NCI-H446 (cell line): ENCODE measurements at regions not wholly inside any gene's neighbourhood (a gene's known extent, or its start where the extent isn't known, plus 50 kb on each side); places are given as distances from the start of the nearest gene placed in this dataset.
A peak's percentile ranks its signal among the peaks of the same experiment; 100 is the strongest.

Experiments used
- DNase-seq, 2 experiments: peaks; one replicate each; lab custom pipeline; 2025; lab: John Stamatoyannopoulos, UW

DNA sequence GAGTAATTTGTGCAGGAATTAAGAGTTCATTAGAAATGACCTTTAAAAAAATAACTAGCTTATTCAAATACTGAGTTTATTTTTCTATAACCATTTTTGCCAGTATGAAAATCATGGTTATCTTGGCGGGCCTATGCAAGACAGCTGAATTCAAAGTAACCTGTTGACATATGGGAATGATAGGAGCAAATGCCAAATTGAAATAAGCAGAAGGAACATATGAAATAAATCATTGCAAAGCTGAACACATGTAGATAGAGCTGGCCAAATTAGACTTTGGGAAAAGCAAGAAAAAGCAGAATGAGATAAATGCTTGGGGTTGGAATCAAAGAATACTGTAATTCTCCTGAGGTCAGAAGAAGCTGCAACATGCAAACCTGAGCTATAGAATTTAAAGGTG is 372.5 kb downstream of the ADAMTS20 start:
- peak in 1 of 2 experiments; percentile 15 for DNase-seq

DNA sequence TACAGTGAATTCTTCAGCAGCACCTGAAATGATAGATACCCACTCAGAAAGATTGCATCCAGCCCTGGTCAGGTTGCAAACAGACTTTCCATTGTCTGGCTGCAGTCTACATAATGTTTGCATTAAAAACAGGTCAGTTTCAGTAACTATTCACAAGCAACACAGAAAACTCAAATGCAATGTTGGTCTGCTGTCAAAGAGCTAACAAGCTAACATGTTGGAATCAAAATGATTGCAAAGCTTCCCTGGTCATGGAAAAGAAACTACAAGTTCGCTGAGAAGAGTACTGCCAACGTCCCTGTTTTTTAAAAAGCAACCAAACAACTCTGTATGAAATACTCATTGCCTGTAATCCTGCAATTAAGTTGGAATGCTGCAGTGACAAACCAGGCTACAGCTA is 374.7 kb downstream of the ADAMTS20 start:
- DNase-seq: no peak

DNA sequence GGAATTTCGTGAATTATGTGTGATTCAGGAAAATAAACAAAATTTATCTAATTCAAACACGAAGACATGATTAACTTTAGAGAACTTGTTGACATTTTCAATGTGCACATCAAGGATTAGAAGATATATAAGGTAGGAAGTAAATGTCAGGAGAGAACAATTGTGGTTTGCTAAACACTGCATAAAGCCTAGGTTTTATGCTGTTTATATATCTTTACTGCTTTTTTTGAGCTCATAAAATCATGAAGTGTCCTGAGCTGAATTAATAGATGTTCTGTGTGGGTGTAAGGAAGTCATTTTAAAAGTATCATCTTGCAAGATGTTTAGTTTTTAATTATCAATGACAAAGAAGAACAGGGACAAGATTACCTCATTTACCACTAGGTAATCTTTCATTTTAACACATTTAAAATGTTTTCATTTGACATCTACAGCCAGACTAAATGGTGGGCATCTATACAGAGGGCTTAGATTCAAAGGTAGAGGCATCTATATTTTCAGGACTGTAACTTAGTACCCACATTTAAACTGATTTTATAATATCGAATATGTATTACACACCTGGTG is 382.8 kb downstream of the ADAMTS20 start:
- no peak for DNase-seq

DNA sequence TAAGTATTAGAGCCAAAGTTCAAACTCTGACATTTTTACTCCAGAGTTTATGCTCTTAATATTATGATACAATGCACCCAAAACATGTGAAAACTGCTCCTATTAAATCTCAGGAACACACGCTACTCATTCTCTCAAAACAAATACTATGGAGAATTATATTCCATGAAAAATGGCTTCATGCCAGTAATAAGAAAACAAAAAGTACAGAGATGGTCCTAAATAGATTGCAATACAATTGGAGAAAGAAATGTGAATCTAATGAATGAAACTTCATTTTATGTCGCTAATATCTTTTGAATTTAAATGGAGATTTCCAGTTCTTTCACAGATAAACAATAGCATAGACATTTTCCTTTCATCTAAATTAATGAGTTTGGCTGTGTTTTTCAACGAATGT is 384.3 kb downstream of the ADAMTS20 start:
- DNase-seq: no peak

DNA sequence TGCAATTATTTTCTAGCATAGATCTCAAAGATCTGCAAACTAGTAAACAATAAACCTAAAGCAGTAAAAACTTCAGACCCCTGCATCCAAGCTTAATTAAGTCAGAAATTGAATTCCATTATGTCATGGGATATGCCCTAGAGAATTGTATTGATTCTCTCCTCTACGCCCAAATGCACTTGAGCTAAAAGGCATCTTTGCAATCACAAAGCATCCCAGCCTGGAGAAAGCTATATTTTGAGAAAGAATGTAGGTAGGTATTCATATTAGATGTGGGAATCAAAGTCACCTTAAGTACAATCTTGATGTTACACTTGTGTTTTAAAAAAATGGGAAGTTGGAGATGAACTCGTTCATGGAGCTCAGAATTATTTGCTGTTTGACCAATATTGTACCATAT is 386.7 kb downstream of the ADAMTS20 start:
- DNase-seq: no peak

DNA sequence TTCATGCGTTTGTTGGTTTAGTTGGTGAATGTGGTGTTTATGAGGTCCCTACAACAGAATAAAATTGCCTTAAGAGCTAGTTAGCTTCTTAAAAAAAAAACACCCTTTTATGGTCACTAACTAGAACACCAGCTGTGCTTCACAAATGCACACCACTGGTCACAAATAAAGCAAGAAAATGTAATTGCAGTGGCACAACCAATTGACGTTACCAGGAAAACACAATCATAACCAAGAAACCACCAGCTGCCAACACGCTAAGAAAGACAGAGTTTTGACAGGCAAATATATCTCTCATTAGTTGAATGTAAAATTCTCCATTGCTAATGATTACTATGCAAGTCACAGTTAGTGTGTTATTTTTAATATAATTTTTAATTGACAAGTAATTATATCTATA is 389.9 kb downstream of the ADAMTS20 start:
- no peak for DNase-seq

DNA sequence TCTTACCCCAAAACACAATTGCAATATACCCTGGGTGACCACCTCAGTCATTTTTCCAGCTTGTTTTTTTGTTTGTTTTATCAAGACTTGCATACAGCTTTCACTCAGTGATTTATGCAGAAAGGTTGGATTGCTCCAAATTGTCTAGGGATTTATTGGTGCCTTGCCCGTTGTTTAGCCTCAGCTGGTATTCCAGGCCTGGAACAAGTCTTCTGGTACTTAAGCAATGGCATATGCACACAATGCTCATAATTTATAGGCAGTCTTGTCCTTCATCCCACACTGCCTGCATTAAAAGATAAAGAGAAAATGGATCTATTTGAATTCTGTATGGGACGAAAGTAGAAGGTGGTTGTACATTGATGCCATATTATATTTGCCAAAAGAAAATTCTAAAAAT is 392.5 kb downstream of the ADAMTS20 start:
- DNase-seq: peak; percentile 22 to 38

DNA sequence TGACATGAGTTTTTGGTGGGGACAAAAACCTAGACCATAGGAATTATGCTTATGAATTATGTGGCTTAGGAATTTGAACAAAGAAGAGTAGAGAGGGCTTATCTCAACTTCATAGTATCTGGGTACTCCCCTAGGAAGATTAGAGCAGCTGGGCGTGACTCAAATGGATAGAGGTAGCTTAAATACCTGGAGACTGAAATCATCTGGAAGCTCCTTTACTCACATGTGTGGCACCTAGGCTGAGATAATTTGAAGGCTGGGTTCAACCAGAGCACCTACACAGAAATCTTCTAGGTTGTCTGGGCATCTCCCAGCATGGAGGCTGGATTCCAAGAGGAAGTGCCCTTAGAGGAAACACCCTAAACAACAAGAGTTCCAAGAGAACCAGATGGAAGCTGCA is 393.9 kb downstream of the ADAMTS20 start:
- peak in 1 of 2 experiments; percentile 4 for DNase-seq

DNA sequence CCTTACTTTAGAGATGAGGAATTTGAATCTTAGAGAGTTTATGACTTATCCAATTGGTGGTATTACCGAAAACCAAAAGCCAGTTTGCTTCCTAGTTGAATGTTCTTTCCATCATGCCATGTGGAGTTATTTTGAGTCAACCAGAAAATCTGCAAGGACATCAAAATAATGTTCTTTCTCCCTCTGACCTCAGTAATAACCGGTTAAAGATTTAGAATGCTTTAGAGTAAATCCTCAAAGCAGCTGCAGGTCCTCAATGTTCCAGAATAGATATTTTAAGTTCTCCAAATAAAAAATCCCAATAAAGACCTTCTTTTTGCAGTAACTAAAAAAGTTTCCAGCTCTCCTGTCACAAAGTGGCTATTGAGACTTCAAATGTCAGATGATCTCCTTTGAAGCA is 396.6 kb downstream of the ADAMTS20 start:
- DNase-seq: no peak

DNA sequence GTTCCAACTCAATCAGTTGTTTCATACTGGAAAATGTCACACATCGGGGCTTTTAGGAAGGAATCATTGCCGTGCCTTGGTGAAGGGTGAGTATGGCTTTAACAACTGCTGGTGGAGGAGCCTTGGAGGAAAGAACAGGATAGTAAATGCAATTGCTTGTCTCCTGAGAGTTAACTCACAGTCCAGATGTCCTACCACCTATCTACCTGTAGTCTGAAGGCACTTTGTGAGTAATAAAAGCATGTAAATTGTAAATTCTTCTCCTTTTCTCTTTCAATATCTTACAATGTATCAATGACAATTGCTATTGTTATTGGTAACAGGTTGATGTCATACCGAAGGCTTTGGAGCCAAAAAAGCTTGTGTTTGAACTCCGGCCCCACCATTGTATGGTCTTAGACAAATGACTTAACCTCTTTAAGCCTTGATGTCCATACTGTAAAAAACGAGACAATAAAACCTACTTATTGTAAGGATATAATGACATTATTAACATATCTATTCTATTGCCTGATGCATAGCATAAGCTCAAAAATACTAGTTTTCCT is 397.4 kb downstream of the ADAMTS20 start:
- no peak for DNase-seq

DNA sequence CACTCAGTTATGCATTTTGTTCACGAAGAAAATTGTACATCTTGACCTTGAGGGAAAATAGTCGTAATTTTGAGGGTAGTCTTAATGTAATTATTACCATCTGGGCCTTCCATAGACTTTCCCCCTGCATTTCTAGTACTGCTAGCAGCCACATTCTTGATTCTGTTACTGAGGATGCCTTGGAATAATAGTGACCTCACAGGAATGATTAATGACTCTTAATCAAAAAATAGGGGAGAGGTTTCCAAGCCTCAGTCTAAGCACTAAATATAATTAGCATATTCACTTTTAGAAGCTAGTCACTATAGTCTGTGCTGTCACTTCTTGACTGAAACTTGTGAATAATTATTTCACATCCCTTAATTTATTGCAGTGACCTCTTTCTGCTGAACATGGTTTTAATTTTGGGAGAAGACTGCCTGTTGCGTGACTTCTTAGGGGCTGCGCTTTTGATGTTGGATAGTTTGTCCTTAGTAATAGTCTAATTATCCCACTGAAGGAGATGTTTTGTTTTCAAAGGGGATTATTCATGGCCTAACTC is 400.5 kb downstream of the ADAMTS20 start:
- no peak for DNase-seq

DNA sequence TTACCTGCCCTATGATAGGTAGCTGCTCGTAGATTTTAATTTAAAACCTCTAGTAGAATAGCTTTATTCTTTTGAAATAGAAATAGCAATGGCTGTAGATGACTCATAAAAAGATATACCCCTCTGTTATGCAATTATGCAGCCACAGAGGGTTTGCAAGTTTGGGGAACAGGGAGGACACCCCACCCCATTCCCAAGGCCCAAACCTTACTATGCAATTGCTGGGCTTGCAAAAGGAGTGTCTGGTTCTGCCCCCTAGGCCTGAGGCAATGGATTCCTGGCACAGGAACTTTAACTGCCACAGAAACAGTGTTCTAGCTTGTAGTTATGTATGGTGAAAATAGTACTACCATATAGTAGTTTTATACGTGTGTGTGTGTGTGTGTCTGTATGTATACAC is 403.3 kb downstream of the ADAMTS20 start:
- no peak for DNase-seq

DNA sequence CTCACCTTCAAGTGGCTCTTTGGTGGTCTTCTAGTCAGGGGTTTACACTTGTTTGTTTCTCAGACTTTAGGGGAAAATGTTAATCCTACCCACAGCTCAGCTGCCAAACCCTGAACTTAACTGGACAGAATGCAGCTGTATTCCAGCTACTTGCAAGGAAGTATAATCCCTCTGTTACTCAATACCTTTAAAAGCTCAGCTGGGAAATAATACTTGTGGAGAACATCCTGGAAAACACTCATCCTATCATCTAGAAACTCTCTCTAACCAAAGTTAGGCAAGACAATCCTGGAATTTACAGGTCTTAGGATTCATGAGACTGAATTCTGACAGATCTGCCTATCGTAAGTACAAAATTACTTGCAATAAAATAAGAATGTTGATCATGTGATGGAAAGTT is 404.1 kb downstream of the ADAMTS20 start:
- DNase-seq: no peak

DNA sequence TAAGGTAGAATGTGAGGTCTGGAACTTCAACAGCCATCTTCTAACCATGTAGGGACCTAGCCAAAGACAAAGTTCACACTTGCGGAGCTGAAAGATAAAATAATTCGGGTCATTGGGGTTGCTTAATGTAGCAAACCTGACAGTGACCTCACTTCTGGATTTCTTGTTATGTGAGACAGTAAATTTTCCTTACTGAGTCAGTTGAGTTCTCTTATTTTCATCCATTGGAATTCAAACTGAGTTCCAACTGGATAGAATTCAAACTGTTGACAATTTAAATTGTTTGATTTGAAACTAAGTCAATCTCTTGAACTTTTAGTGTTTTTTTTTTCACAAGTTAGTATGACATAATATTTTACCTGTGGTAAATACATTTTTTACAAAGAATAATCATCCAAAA is 406.5 kb downstream of the ADAMTS20 start:
- DNase-seq: no peak

DNA sequence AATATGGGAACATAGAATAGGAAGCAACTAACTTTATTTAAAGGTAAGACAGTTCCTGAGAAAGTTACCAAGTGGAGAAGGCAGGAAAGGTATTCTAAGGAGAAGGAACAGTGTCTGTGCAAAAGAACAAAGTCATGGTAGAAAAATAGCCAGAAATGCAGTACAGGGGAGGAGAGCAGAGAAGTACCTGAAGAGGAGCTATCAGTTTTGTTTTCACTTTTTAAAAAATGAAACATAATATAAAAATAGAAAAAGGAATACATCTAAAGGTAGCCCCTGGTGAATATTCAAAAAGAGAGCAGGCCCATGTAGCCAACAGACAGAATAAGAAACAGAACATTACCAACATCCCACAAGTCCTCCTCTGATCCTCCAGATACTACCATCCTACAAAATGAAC is 408.7 kb downstream of the ADAMTS20 start:
- DNase-seq: no peak

DNA sequence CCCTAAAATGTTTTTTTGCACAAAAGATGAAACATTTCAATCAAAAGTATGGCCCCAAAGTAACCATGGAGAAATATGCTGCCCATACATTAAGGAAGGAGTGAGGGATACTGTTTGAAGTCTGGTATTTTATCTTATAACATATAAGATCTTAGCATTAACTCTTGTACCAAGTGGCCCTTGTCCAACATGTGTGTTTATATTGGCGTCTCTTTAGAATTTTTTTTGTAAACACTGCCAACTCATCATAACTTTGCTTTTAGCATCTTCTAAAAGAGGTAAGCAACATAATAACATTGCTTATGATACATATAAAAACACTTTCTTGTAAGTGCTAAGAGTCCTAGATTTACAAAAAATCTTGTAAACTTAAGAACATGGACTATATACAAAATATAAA is 419.7 kb downstream of the ADAMTS20 start:
- DNase-seq: no peak

DNA sequence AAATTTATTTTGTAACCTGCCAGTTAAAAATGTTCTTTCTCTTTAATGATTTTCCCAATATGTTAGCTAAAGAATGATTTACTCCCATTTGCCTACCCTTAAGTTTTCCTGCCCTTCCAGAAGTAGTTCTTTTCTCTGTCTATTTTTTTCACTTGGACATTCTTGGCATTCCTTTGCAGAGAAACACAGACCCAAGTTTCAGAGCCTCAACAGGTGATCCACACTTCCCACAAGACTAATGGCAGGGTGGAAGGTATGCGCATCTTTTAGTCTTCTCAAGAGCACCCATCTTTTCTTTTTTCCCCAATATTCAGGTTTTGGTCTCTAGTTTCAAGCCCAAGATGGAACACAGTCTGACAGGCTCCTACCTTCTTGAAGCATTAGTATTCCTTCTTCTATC is 420.7 kb downstream of the ADAMTS20 start:
- no peak for DNase-seq

DNA sequence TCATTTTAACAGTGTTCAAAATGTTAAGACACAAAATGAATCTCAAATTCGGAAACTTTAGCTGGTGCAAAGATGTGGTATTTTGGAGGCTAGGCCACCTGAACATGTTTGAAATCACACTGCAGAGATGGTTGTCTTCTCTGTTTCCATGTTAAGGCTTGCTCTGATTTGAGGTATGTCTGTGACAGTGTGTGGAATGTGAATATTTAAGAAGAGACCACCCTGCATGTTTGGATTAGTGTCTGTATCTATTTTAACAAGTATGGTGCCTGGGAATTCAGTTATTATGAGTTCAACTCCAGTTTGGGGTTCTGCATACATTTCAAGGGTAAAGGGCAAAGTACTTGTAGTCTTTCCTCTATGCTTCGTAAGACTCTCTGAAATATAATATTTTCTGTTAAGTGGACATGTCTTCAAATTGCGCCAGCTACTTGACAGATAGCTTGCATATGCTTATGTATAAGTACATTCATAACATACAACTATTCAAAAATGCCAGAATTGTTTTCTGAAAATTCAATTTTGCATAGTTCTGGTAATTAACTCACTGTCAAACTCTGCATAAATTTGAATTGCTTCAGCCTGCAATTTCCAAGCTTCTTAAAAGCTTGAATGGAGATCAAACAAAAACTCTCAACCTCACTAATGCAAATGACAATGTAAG is 424.0 kb downstream of the ADAMTS20 start:
- DNase-seq: no peak

DNA sequence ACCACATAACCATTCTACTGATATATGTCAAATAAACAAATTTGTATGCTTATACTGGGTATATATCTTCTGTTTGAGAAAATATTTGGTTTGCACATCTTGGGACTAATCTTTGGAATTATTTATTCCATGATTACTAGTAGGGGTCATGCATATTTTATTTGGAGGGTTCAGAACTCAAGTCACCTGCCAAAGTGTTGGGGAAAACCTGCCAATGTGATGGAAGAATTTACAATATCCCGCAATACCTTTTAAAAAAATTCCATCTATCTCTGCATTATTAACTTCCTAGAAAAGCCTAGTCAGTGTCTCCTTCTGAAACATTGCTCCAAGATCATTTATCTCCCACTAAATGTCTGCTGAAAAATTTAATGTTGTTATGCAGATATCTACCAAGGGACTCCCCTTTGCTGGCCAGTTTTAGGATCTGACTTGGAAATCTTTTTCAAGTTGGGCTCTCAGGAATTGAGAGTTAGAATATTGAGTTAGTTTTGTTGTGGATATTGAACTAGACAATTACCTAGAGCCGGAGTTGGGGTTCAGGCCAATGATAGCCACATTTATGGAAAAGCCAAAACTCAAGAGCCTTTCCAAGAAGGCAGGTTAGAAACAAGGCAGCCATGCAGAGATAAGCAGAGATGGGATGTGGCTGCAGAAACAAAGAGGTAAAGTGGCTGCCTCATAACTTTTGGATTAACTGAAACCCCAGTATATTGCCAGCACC is 425.2 kb downstream of the ADAMTS20 start:
- no peak for DNase-seq

DNA sequence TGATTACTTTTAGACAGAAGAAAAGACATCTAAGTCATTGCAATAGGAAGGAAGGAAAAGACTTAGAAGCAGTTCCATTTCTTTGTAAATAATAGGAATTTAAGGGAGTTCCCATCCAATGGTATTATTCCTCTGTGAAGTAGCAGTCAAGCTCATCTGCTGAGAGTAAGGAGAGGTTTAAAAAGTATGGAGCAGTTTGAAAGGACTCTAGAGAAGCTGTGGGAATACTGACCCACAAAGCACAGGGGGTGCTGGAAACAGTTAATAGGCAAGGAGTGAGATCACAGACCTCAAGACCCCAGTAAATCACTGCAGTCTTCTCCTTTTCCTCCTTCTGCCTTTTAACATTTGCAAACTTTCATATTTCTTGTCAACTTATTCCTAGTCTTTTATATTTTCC is 428.5 kb downstream of the ADAMTS20 start:
- no peak for DNase-seq

DNA sequence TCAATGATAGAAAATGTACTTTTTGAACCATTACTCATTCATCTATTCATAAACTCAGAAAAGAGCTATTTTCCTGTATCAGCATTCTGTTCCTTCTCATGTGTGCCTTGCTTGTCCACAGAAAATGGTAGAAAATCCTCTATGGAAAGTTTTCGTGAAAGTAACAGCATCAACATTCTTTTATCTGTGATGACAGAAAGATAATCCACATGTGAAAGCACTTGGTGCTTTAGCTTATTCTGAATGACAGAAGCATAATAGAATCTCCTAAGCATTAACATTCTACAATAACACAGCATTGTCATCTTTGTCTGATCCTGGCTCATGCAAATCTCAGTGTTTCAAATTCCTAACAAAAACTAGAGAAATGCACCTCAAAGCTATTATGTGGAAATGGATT is 431.9 kb downstream of the ADAMTS20 start:
- no peak for DNase-seq

DNA sequence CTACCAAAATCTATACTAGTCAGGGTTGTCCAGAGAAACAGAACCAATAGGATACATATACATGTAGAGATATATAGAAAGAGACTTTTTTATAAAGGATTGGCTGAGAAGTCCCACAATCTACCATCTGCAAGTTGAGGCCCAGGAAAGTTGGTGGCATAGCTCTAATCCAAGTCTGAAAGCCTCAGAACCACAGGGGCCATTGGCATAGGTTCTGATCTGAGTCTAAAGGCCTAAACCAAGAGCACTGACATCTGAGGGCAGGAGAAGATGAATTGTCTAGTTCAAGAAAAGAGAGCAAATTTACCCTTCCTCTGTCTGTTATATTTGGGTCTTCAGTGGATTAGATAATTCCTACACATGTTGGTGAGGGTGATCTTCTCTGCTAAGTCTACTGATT is 433.1 kb downstream of the ADAMTS20 start:
- no peak for DNase-seq

DNA sequence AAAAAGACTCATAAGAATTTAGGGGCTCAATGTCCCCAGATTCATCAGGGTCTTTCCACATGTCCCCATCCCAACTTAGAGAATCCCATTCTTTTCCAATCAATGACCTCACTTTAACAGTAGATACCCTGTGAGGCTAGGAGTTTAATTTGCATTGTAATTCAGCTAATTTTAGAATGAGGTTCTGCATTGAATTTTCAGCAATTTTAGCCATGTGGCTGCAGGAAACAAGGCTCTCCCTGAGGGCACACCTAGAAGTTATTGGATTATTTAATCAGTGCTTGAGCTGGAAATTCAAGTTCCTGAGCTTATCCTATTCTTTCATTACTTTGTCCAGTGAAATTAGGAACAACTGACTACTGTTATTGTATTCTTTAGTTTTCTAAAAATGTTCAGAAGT is 433.8 kb downstream of the ADAMTS20 start:
- no peak for DNase-seq
